H1 (cell line): ENCODE measurements at regions not wholly inside any gene's neighbourhood (a gene's known extent, or its start where the extent isn't known, plus 50 kb on each side); places are given as distances from the start of the nearest gene placed in this dataset.

Experiments
- CTCF ChIA-PET: fragments of 300-600 bp; sonication (Branson Sonifier 250); formaldehyde crosslinking; loops from one replicate; lab custom pipeline; 2021; ENCODE audit not compliant: partially characterized antibody; lab: Charles Lee
- POLR2A ChIA-PET: fragments of 300-600 bp; sonication (Branson Sonifier 250); formaldehyde crosslinking; loops from one replicate; lab custom pipeline; 2021; ENCODE audit warnings: inconsistent platforms; ENCODE audit not compliant: partially characterized antibody; lab: Charles Lee
- DNase-seq, 2 experiments: peaks; one replicate each; pipeline versions ENCODE4 v3.0.0 to v3.0.0-alpha.2; 2010 to 2022; ENCODE audit warnings: low spot score in 2 of 2, low read depth in 1 of 2, mixed read lengths in 1 of 2
- FAIRE-seq: peaks from 2 replicates; lab custom pipeline; 2011; peaks lifted over from hg19 to GRCh38; lab: Jason Lieb, UNC
- H2AFZ ChIP-seq: 2 replicates; pipeline ENCODE4 v1.8.1; 2012; ENCODE audit warnings: low read length, inconsistent platforms
- H2AK5ac ChIP-seq: 2 replicates; pipeline ENCODE4 v1.6.1; 2013; ENCODE audit warnings: low read depth, low read length
- H2BK120ac ChIP-seq: replicated peaks from 2 replicates; pipeline ENCODE3; 2013; ENCODE audit warnings: low read depth, low read length, inconsistent platforms
- H2BK12ac ChIP-seq: 2 replicates; pipeline ENCODE4 v1.6.1; 2013; ENCODE audit warnings: low read depth, low read length
- H2BK15ac ChIP-seq: 2 replicates; pipeline ENCODE4 v1.6.1; 2013; ENCODE audit warnings: low read length
- H2BK20ac ChIP-seq: 2 replicates; pipeline ENCODE4 v1.6.1; 2013; ENCODE audit warnings: low read length
- H2BK5ac ChIP-seq: 2 replicates; pipeline ENCODE4 v1.6.1; 2013; ENCODE audit warnings: low read depth, low read length
- H3K14ac ChIP-seq: 2 replicates; pipeline ENCODE4 v1.6.1; 2013; ENCODE audit warnings: inconsistent platforms; ENCODE audit not compliant: insufficient read length
- H3K18ac ChIP-seq: 2 replicates; pipeline ENCODE4 v1.6.1; 2013; ENCODE audit warnings: low read length; ENCODE audit errors: extremely low read depth
- H3K23ac ChIP-seq: 2 replicates; pipeline ENCODE4 v1.6.1; 2013; ENCODE audit warnings: inconsistent platforms; ENCODE audit not compliant: insufficient read length
- H3K23me2 ChIP-seq: 2 replicates; pipeline ENCODE4 v1.6.1; 2013; ENCODE audit warnings: low read depth, low read length
- H3K27ac ChIP-seq: 2 replicates; pipeline ENCODE4 v1.6.1; 2011; ENCODE audit warnings: low read depth, low read length, inconsistent platforms
- H3K27me3 ChIP-seq, 4 experiments: replicated peaks in 1 of 4; 1 replicate in 1 of 4; 2 replicates in 3 of 4; pipeline versions ENCODE4 v1.6.1 to v1.8.1; 2011 to 2013; ENCODE audit warnings: low read length in 3 of 4, mild to moderate bottlenecking in 3 of 4, inconsistent platforms in 2 of 4, mixed read lengths in 2 of 4, moderate library complexity in 1 of 4; ENCODE audit not compliant: control insufficient read depth in 3 of 4, insufficient read depth in 3 of 4; ENCODE audit errors: extremely low read depth in 1 of 4
- H3K36me3 ChIP-seq, 4 experiments: 2 replicates each; pipeline versions ENCODE4 v1.6.1 to v1.8.1; 2011 to 2013; ENCODE audit warnings: mild to moderate bottlenecking in 4 of 4, low read length in 3 of 4, moderate library complexity in 2 of 4, control low read depth in 1 of 4, inconsistent platforms in 1 of 4; ENCODE audit not compliant: insufficient read depth in 4 of 4, control insufficient read depth in 2 of 4
- H3K4ac ChIP-seq: replicated peaks from 2 replicates; pipeline ENCODE3; 2013; ENCODE audit warnings: low read length, low read depth, mixed read lengths, inconsistent platforms; ENCODE audit not compliant: insufficient read length
- H3K4me1 ChIP-seq, 4 experiments: replicated peaks in 1 of 4; 1 replicate in 1 of 4; 2 replicates in 3 of 4; pipeline versions ENCODE4 v1.6.1 to v1.8.1; 2011 to 2013; ENCODE audit warnings: low read length in 3 of 4, inconsistent platforms in 2 of 4, mixed read lengths in 1 of 4; ENCODE audit not compliant: insufficient read depth in 4 of 4, control insufficient read depth in 3 of 4
- H3K4me2 ChIP-seq, 2 experiments: 2 replicates each; pipeline versions ENCODE4 v1.6.1 to v1.8.1; 2011 to 2013; ENCODE audit warnings: low read depth in 2 of 2, low read length in 2 of 2, control low read depth in 1 of 2, inconsistent platforms in 1 of 2, mild to moderate bottlenecking in 1 of 2; ENCODE audit not compliant: insufficient read depth in 1 of 2
- H3K4me3 ChIP-seq, 4 experiments: fragments of 200-600, 300-600 bp in 1 of 4; sonication (generic), shearing (Covaris generic), sonication (Bioruptor Twin) in 1 of 4; 2 replicates each; pipeline versions ENCODE4 v1.5.1 to v1.8.1; 2011 to 2016; ENCODE audit warnings: low read length in 4 of 4, low read depth in 3 of 4, control low read depth in 2 of 4, inconsistent platforms in 2 of 4, mild to moderate bottlenecking in 2 of 4, mixed read lengths in 1 of 4, moderate library complexity in 1 of 4; ENCODE audit not compliant: insufficient read depth in 2 of 4; ENCODE audit errors: extremely low read depth in 1 of 4
- H3K56ac ChIP-seq: replicated peaks from 2 replicates; pipeline ENCODE3; 2013; ENCODE audit warnings: low read depth, mild to moderate bottlenecking, mixed read lengths, low read length, inconsistent platforms; ENCODE audit not compliant: insufficient read length
- H3K79me1 ChIP-seq: 2 replicates; pipeline ENCODE4 v1.6.1; 2013; ENCODE audit warnings: low read depth, low read length, control low read depth
- H3K79me2 ChIP-seq, 2 experiments: 2 replicates each; pipeline versions ENCODE4 v1.6.1 to v1.8.1; 2012 to 2013; ENCODE audit warnings: low read length in 2 of 2, mild to moderate bottlenecking in 2 of 2, inconsistent platforms in 1 of 2; ENCODE audit not compliant: insufficient read depth in 2 of 2, control insufficient read depth in 1 of 2
- H3K9ac ChIP-seq, 4 experiments: replicated peaks in 1 of 4; 1 replicate in 1 of 4; 2 replicates in 3 of 4; pipeline versions ENCODE4 v1.6.1 to v1.8.1; 2011 to 2013; ENCODE audit warnings: low read depth in 3 of 4, low read length in 3 of 4, control low read depth in 2 of 4, mild to moderate bottlenecking in 2 of 4, moderate library complexity in 2 of 4, inconsistent platforms in 1 of 4; ENCODE audit errors: extremely low read depth in 1 of 4
- H3K9me3 ChIP-seq, 2 experiments: 2 replicates each; pipeline versions ENCODE4 v1.6.1 to v1.8.1; 2012 to 2013; ENCODE audit warnings: mild to moderate bottlenecking in 2 of 2, moderate library complexity in 2 of 2, control low read depth in 1 of 2, inconsistent platforms in 1 of 2, low read depth in 1 of 2, low read length in 1 of 2, mixed read lengths in 1 of 2; ENCODE audit not compliant: insufficient read depth in 2 of 2
- H4K20me1 ChIP-seq, 2 experiments: replicated peaks in 1 of 2; 2 replicates each; pipeline versions ENCODE3 to v1.8.1; 2011 to 2013; ENCODE audit warnings: inconsistent platforms in 2 of 2, low read length in 2 of 2, mild to moderate bottlenecking in 1 of 2; ENCODE audit not compliant: insufficient read depth in 2 of 2, control insufficient read depth in 1 of 2
- H4K5ac ChIP-seq: 2 replicates; pipeline ENCODE4 v1.6.1; 2013; ENCODE audit warnings: low read length, low read depth, mixed read lengths, inconsistent platforms; ENCODE audit not compliant: insufficient read length
- H4K8ac ChIP-seq: 2 replicates; pipeline ENCODE4 v1.8.0; 2013; ENCODE audit warnings: mild to moderate bottlenecking, moderate library complexity, low read length, inconsistent platforms; ENCODE audit not compliant: insufficient read depth; ENCODE audit errors: extremely low read depth
- H4K91ac ChIP-seq: replicated peaks from 2 replicates; pipeline ENCODE3; 2013; ENCODE audit warnings: low read length, mixed read lengths, inconsistent platforms; ENCODE audit not compliant: insufficient read length
- ASH2L ChIP-seq: fragments of 200-600, 300-600 bp; sonication (generic); IDR thresholded peaks from one replicate; pipeline ENCODE4 v1.7.1; 2017; ENCODE audit warnings: low read length
- JUN ChIP-seq: IDR thresholded peaks from 2 replicates; pipeline ENCODE4 v1.6.1; 2011; ENCODE audit warnings: low read depth, mild to moderate bottlenecking, improper control_type of control experiment, low read length
- POLR2AphosphoS5 ChIP-seq: IDR thresholded peaks from 2 replicates; pipeline ENCODE4 v1.6.1; 2011; ENCODE audit warnings: low read depth, low read length
- SP2 ChIP-seq: IDR thresholded peaks from 2 replicates; pipeline ENCODE4 v1.6.1; 2012; ENCODE audit warnings: mild to moderate bottlenecking, low read length, inconsistent platforms
- WGBS, 2 experiments: shearing (Covaris generic) in 1 of 2; methylation state at CpG; one replicate each; pipeline versions ENCODE4 v1.1.6 to v1.1.7; 2013 to 2015; ENCODE audit warnings: low lambda C conversion rate in 2 of 2, mixed read lengths in 2 of 2, inconsistent platforms in 1 of 2, low coverage in 1 of 2, missing lambda C conversion rate in 1 of 2; ENCODE audit not compliant: insufficient replicate concordance in 2 of 2, insufficient coverage in 1 of 2, insufficient read length in 1 of 2; ENCODE audit errors: extremely low coverage in 1 of 2, missing lambda C conversion rate in 1 of 2; 5-methylcytosine and 5-hydroxymethylcytosine counted together

- no peaks in the 10 kb centered on the region for H3K36me3 ChIP-seq
- DNase-seq, result no peak
- no peak for FAIRE-seq
- peaks cover 2 to 23% (median 14%) of the 10 kb centered on the region in 4 experiments; a peak in 5 of 7 replicates for H3K4me1 ChIP-seq
- no peak overlapping the region for H3K18ac ChIP-seq
- no peak overlapping the region for H2BK15ac ChIP-seq
- no peaks in the 10 kb centered on the region for H3K79me2 ChIP-seq
- no peak overlapping the region for H3K4ac ChIP-seq
- no peak overlapping the region for H2BK12ac ChIP-seq
- WGBS, 2 experiments, result 94% methylated on average over 4 of the region's 4 CpGs; no CpG with 5 or more reads in 1 of the 2 experiments
- H4K5ac ChIP-seq, result no peak overlapping the region
- no peak overlapping the region for H3K27ac ChIP-seq
- no peak overlapping the region for H2BK5ac ChIP-seq
- H2AK5ac ChIP-seq, result no peak overlapping the region; the same call in 1 of the 2 replicates
- H3K14ac ChIP-seq, result no peak overlapping the region
- H3K56ac ChIP-seq, result no peak overlapping the region
- ChIA-PET POLR2A (no interaction called here), CTCF (interaction anchor here (0.5 kb wide), 1 partner anchor 393 kb away, joined by 3 read pairs; no protein-coding TSS in a partner anchor)
- H3K4me2 ChIP-seq, result no peak overlapping the region
- H2BK20ac ChIP-seq, result no peak overlapping the region
- no peak for TF ChIP-seq JUN
- TF ChIP-seq POLR2AphosphoS5, result no peak
- TF ChIP-seq ASH2L, result no peak
- TF ChIP-seq SP2, result no peak
- no peaks in the 10 kb centered on the region for H3K23me2 ChIP-seq
- no peak overlapping the region for H4K91ac ChIP-seq
- no peak overlapping the region for H3K9ac ChIP-seq
- no peak overlapping the region for H2BK120ac ChIP-seq
- no peaks in the 10 kb centered on the region for H3K9me3 ChIP-seq
- no peak overlapping the region for H4K8ac ChIP-seq
- H4K20me1 ChIP-seq, result no peaks in the 10 kb centered on the region
- H3K23ac ChIP-seq, result no peak overlapping the region
- H3K27me3 ChIP-seq, result no peaks in the 10 kb centered on the region
- no peaks in the 10 kb centered on the region for H3K79me1 ChIP-seq
- H2AFZ ChIP-seq, result no peak overlapping the region
- no peak overlapping the region for H3K4me3 ChIP-seq
Measured at GRCh38 chr12:75636607-75637006, 125.2 kb upstream of the KRR1 start.
